ENCODE measurements at regions not wholly inside any gene's neighbourhood (a gene's known extent, or its start where the extent isn't known, plus 50 kb on each side); places are given as distances from the start of the nearest gene placed in this dataset.
"Not testable (repeated sequence)": the region's sequence is repeated elsewhere in the genome, so short reads cannot be mapped to it uniquely, and the experiment has no call there.

DNA sequence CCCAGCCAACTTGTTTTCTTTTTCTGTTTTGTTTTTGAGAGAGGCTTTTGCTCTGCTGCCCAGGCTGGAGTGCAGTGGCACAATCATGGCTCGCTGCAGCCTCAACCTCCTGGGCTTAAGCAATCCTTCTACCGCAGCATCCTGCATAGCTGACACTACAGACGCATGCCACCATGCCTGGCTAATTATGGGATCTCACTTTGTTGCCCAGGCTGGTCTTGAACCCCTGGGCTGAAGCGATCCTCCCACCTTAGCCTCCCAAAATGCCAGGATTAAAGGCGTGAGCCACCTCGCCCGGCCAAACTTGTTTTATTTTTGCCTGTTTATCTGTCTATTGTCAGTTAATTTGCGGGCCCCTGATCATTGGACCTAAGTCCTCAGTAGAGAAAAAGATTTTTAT lies 61.6 kb upstream of the MSH6 start:
- Mint-ChIP-seq H3K4me3 (ENCODE audit: low read depth, unreplicated experiment) (no peak overlapping the region), H3K4me1 (ENCODE audit: low read depth, unreplicated experiment) (no peaks in the 10 kb centered on the region), H3K27ac (ENCODE audit: unreplicated experiment) (no peak overlapping the region), H3K36me3 (ENCODE audit: insufficient read depth, unreplicated experiment) (no peaks in the 10 kb centered on the region), H3K27me3 (ENCODE audit: unreplicated experiment) (peaks cover 27% of the 10 kb centered on the region), H3K9me3 (ENCODE audit: low read depth, unreplicated experiment) (peaks cover 3% of the 10 kb centered on the region)
- intact Hi-C loops (cut with micrococcal nuclease; ENCODE audit: unreplicated experiment) = no loop called here
- TF ChIP-seq, protein P1, sequence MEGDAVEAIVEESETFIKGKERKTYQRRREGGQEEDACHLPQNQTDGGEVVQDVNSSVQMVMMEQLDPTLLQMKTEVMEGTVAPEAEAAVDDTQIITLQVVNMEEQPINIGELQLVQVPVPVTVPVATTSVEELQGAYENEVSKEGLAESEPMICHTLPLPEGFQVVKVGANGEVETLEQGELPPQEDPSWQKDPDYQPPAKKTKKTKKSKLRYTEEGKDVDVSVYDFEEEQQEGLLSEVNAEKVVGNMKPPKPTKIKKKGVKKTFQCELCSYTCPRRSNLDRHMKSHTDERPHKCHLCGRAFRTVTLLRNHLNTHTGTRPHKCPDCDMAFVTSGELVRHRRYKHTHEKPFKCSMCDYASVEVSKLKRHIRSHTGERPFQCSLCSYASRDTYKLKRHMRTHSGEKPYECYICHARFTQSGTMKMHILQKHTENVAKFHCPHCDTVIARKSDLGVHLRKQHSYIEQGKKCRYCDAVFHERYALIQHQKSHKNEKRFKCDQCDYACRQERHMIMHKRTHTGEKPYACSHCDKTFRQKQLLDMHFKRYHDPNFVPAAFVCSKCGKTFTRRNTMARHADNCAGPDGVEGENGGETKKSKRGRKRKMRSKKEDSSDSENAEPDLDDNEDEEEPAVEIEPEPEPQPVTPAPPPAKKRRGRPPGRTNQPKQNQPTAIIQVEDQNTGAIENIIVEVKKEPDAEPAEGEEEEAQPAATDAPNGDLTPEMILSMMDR (IDR thresholded peaks at IDR 0.05; ENCODE audit: unreplicated experiment) = no peak
- CTCF ChIA-PET = no interaction called here
- BruUV-seq (replicated peaks) = no TSS peak
- DNase-seq = no peak

- intact Hi-C loops (cut with micrococcal nuclease; ENCODE audit: unreplicated experiment) = no loop called here
- H3K27ac Mint-ChIP-seq (ENCODE audit: unreplicated experiment) = no peak overlapping the region
- CTCF ChIA-PET = no interaction called here
- H3K4me1 Mint-ChIP-seq (ENCODE audit: low read depth, unreplicated experiment) = no peaks in the 10 kb centered on the region
- H3K9me3 Mint-ChIP-seq (ENCODE audit: low read depth, unreplicated experiment) = peaks cover 3% of the 10 kb centered on the region
- no TSS peak for BruUV-seq (replicated peaks)
- H3K36me3 Mint-ChIP-seq (ENCODE audit: insufficient read depth, unreplicated experiment) = no peaks in the 10 kb centered on the region
- no peak overlapping the region for H3K4me3 Mint-ChIP-seq (ENCODE audit: low read depth, unreplicated experiment)
- DNase-seq = no peak
- TF ChIP-seq, protein P1 (IDR thresholded peaks at IDR 0.05; ENCODE audit: unreplicated experiment) = no peak
- H3K27me3 Mint-ChIP-seq (ENCODE audit: unreplicated experiment) = peaks cover 27% of the 10 kb centered on the region
These were observed 62.4 kb upstream of the MSH6 start for GRCh38 chr2:47720559-47720958.

DNA sequence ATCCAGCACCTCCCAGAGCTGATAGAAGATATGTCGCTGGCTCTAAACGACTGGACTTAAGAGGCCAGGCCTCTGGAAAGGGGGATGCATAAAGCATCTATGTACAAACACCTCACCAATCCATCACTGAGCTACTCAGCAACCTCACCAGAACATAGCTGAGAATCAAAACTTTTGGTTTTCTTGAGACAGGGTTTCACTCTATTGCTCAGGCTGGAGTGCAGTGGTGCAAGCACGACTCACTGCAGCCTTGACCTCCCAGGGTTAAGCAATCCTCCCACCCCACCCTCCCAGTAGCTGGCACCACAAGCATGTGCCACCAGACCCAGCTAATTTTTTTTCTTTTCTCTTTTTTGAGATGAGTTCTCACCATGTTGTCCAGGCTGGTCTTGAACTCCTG lies 62.9 kb upstream of the MSH6 start:
- no TSS peak for BruUV-seq (replicated peaks)

DNA sequence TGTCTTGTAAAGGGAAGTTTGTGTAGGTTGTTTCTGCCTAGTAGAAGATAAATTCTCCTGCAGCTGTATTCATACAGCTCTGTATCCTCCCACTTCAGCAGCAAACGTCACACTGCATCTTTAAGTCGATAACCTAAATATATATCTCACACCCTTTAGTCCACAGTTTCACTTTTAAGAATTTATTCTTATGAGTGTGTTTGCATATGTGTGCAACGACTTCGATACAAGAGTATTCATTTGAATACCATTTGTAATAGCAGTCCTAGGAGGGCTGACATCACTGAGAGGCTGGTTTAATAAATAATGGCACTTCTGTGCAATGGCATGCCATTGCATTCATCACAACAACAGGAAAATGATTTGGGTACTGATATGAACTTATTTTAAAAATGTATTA lies 63.8 kb upstream of the MSH6 start:
- intact Hi-C loops (cut with micrococcal nuclease; ENCODE audit: unreplicated experiment) = no loop called here
- BruUV-seq (replicated peaks) = no TSS peak
- Mint-ChIP-seq H3K27me3 (ENCODE audit: unreplicated experiment) (peaks cover 27% of the 10 kb centered on the region), H3K4me1 (ENCODE audit: low read depth, unreplicated experiment) (no peaks in the 10 kb centered on the region), H3K9me3 (ENCODE audit: low read depth, unreplicated experiment) (peaks cover 3% of the 10 kb centered on the region), H3K36me3 (ENCODE audit: insufficient read depth, unreplicated experiment) (no peaks in the 10 kb centered on the region), H3K4me3 (ENCODE audit: low read depth, unreplicated experiment) (no peak overlapping the region), H3K27ac (ENCODE audit: unreplicated experiment) (no peak overlapping the region)
- DNase-seq = no peak
- TF ChIP-seq, protein P1 (IDR thresholded peaks at IDR 0.05; ENCODE audit: unreplicated experiment) = no peak
- CTCF ChIA-PET = interaction anchor here (0.6 to 0.7 kb wide), 2 partner anchors 189 to 1860 kb away, joined by 3 to 6 read pairs; no protein-coding TSS in a partner anchor

More for the DNA sequence above, 62.9 kb upstream of the MSH6 start:
- Mint-ChIP-seq H3K27me3 (ENCODE audit: unreplicated experiment) (peaks cover 27% of the 10 kb centered on the region), H3K9me3 (ENCODE audit: low read depth, unreplicated experiment) (peaks cover 3% of the 10 kb centered on the region), H3K36me3 (ENCODE audit: insufficient read depth, unreplicated experiment) (no peaks in the 10 kb centered on the region), H3K27ac (ENCODE audit: unreplicated experiment) (no peak overlapping the region), H3K4me3 (ENCODE audit: low read depth, unreplicated experiment) (no peak overlapping the region), H3K4me1 (ENCODE audit: low read depth, unreplicated experiment) (no peaks in the 10 kb centered on the region)
- TF ChIP-seq, protein P1 (IDR thresholded peaks at IDR 0.05; ENCODE audit: unreplicated experiment) = no peak
- DNase-seq = no peak
- CTCF ChIA-PET = interaction anchor here (0.6 kb wide), 1 partner anchor 1861 kb away, joined by 3 read pairs; no protein-coding TSS in a partner anchor
- intact Hi-C loops (cut with micrococcal nuclease; ENCODE audit: unreplicated experiment) = no loop called here

GRCh38 chr2:47716307-47716706 lies 66.6 kb upstream of the MSH6 start:
- CTCF ChIA-PET; H3K9me3 Mint-ChIP-seq (ENCODE audit: low read depth, unreplicated experiment); H3K36me3 Mint-ChIP-seq (ENCODE audit: insufficient read depth, unreplicated experiment); BruUV-seq (replicated peaks); intact Hi-C loops (cut with micrococcal nuclease; ENCODE audit: unreplicated experiment); H3K27ac Mint-ChIP-seq (ENCODE audit: unreplicated experiment); H3K4me3 Mint-ChIP-seq (ENCODE audit: low read depth, unreplicated experiment); DNase-seq; H3K4me1 Mint-ChIP-seq (ENCODE audit: low read depth, unreplicated experiment): not testable (repeated sequence)
- peaks cover 25% of the 10 kb centered on the region for H3K27me3 Mint-ChIP-seq (ENCODE audit: unreplicated experiment)

Measured in Calu3 (cell line).